Osteoblast (primary cell): ENCODE measurements at regions not wholly inside any gene's neighbourhood (a gene's known extent, or its start where the extent isn't known, plus 50 kb on each side); places are given as distances from the start of the nearest gene placed in this dataset.

ENCODE experiments used
- DNase-seq: peaks from one replicate; pipeline ENCODE4 v3.0.0; 2011; ENCODE audit warnings: low spot score, mixed read lengths; ENCODE audit not compliant: insufficient read length; ENCODE audit errors: missing footprints
- H2AFZ ChIP-seq: 2 replicates; pipeline ENCODE4 v1.6.0; 2011; ENCODE audit warnings: mild to moderate bottlenecking, low read length
- H3K27ac ChIP-seq: 2 replicates; pipeline ENCODE4 v1.5.1; 2011; ENCODE audit warnings: mild to moderate bottlenecking, low read depth, low read length, moderate library complexity
- H3K27me3 ChIP-seq: 2 replicates; pipeline ENCODE4 v1.6.0; 2012; ENCODE audit warnings: mild to moderate bottlenecking, control low read depth, inconsistent platforms, low read length, moderate library complexity; ENCODE audit not compliant: insufficient read depth
- H3K36me3 ChIP-seq: 2 replicates; pipeline ENCODE4 v1.5.1; 2011; ENCODE audit warnings: mild to moderate bottlenecking, low read length, control low read depth, moderate library complexity; ENCODE audit not compliant: insufficient read depth
- H3K4me1 ChIP-seq: 2 replicates; pipeline ENCODE4 v1.5.1; 2011; ENCODE audit warnings: mild to moderate bottlenecking, low read length, control low read depth, moderate library complexity; ENCODE audit not compliant: insufficient read depth
- H3K4me2 ChIP-seq: 2 replicates; pipeline ENCODE4 v1.6.0; 2011; ENCODE audit warnings: mild to moderate bottlenecking, low read length; ENCODE audit not compliant: insufficient read depth
- H3K4me3 ChIP-seq: fragments of 200-600 bp; sonication (generic); 3 replicates; pipeline ENCODE4 v1.5.1; 2012; ENCODE audit warnings: mild to moderate bottlenecking, low read length, inconsistent platforms; ENCODE audit not compliant: insufficient read depth
- H3K79me2 ChIP-seq: 2 replicates; pipeline ENCODE4 v1.6.0; 2012; ENCODE audit warnings: mild to moderate bottlenecking, low read length, control low read depth, inconsistent platforms; ENCODE audit not compliant: insufficient read depth
- H3K9me3 ChIP-seq: 2 replicates; pipeline ENCODE4 v1.5.1; 2011; ENCODE audit warnings: low read depth, low read length, control low read depth
- H4K20me1 ChIP-seq: 2 replicates; pipeline ENCODE4 v1.6.0; 2012; ENCODE audit warnings: mild to moderate bottlenecking, low read length, control low read depth; ENCODE audit not compliant: insufficient read depth
- TF ChIP-seq, protein P1 (sequence below): IDR thresholded peaks from 2 replicates; pipeline ENCODE4 v1.5.1; 2011; ENCODE audit warnings: mild to moderate bottlenecking, low read depth, low read length, moderate library complexity; ENCODE audit errors: extremely low read depth

- Histone ChIP-seq H3K4me2 (no peak overlapping the region), H4K20me1 (no peaks in the 10 kb centered on the region), H3K36me3 (no peaks in the 10 kb centered on the region), H3K27me3 (no peaks in the 10 kb centered on the region), H3K27ac (peak overlapping the region; percentile 12), H3K9me3 (no peaks in the 10 kb centered on the region), H3K4me1 (peaks cover 33% of the 10 kb centered on the region), H3K79me2 (no peaks in the 10 kb centered on the region), H2AFZ (peak overlapping the region; percentile 13), H3K4me3 (no peak overlapping the region)
- TF ChIP-seq, protein P1, sequence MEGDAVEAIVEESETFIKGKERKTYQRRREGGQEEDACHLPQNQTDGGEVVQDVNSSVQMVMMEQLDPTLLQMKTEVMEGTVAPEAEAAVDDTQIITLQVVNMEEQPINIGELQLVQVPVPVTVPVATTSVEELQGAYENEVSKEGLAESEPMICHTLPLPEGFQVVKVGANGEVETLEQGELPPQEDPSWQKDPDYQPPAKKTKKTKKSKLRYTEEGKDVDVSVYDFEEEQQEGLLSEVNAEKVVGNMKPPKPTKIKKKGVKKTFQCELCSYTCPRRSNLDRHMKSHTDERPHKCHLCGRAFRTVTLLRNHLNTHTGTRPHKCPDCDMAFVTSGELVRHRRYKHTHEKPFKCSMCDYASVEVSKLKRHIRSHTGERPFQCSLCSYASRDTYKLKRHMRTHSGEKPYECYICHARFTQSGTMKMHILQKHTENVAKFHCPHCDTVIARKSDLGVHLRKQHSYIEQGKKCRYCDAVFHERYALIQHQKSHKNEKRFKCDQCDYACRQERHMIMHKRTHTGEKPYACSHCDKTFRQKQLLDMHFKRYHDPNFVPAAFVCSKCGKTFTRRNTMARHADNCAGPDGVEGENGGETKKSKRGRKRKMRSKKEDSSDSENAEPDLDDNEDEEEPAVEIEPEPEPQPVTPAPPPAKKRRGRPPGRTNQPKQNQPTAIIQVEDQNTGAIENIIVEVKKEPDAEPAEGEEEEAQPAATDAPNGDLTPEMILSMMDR, result no peak
- no peak for DNase-seq
Observed at GRCh38 chr5:103445426-103446035, 117.1 kb downstream of the NUDT12 start.

DNA sequence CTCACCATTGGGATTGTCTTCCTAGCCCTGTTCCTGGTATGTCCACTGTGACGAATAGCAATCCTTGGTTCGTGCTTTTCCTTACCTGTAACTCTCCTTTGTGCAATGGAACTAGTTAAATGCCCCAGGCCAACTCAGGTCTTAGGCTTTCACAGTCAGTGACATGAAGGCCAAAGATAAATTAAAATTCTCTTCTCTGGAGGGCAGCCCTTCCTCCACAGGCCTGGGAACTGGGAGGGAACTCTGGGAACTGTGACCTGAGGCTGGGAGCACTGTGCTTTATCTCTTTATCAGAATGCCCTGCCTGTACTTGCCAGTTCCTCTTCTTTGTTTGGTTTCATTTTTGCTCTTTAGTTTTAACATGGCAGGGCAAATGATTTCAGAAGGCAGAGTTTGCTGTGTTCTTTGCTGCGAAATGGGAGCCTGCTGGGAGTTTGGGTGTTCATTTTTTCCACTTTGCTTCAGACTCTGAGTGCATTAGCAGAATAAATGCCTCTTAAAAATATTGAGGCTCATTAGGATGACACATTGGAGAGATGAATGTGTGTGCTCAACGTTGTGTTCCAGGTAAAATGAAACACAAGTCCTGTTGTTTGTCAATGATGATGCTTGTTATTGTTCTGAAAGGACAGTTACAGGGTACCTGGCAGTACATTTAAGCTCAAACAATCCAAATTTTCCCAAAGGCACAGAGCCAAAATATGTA lies 118.1 kb downstream of the NUDT12 start:
- no peaks in the 10 kb centered on the region for H3K27me3 ChIP-seq
- H3K4me2 ChIP-seq, result peak overlapping the region; percentile 35
- peak overlapping the region; percentile 72 for H2AFZ ChIP-seq
- TF ChIP-seq, protein P1, result no peak
- no peak for DNase-seq
- no peaks in the 10 kb centered on the region for H3K36me3 ChIP-seq
- H3K4me3 ChIP-seq, result no peak overlapping the region
- H4K20me1 ChIP-seq, result no peaks in the 10 kb centered on the region
- no peaks in the 10 kb centered on the region for H3K79me2 ChIP-seq
- no peaks in the 10 kb centered on the region for H3K9me3 ChIP-seq
- peaks cover 25% of the 10 kb centered on the region for H3K4me1 ChIP-seq
- H3K27ac ChIP-seq, result peak overlapping the region; percentile 16

DNA sequence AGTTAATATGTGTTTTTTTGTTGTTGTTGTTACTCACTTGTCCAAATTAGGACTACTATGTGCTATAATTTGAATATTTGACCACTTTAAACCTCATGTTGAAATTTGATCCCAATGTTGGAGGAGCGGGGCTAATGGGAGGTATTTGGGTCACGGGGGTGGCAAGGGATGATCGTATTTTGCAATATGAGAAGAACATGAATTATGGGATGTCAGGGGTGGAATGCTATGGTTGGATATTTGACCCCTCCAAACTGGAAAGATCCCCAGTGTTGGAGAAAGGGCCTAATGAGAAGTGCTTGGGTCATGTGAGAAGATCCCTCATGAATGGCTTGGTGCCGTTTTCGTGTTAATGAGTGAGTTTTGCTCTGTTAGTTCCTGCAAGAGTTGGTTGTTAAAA lies 119.8 kb downstream of the NUDT12 start:
- DNase-seq, result no peak
- TF ChIP-seq, protein P1, result no peak
- peaks cover 25% of the 10 kb centered on the region for H3K4me1 ChIP-seq
- no peak overlapping the region for H2AFZ ChIP-seq
- no peak overlapping the region for H3K4me3 ChIP-seq
- no peaks in the 10 kb centered on the region for H3K9me3 ChIP-seq
- no peak overlapping the region for H3K4me2 ChIP-seq
- H3K36me3 ChIP-seq, result no peaks in the 10 kb centered on the region
- H3K79me2 ChIP-seq, result no peaks in the 10 kb centered on the region
- H3K27ac ChIP-seq, result no peak overlapping the region
- H4K20me1 ChIP-seq, result no peaks in the 10 kb centered on the region
- H3K27me3 ChIP-seq, result no peaks in the 10 kb centered on the region

DNA sequence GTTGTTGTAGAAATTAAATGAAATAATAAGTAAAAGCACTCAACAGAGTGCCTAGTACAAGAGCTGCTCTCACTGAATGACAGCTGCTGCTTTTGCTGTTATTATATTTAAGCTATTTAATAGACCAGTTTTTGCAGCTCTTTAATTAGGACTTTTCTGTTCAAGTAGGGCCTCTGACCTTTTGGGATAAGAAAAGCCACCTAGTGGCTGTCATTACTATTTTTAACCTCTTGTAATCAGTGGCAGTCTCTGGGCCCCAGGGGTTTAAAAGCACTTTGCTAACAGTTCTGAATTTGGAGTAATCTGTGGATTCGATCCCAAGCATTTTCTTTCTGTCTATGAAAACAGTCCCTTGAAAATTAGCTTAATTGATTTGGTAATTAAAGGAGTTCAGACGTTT lies 121.1 kb downstream of the NUDT12 start:
- DNase-seq, result no peak
- Histone ChIP-seq H3K4me2 (no peak overlapping the region), H3K9me3 (no peaks in the 10 kb centered on the region), H3K36me3 (no peaks in the 10 kb centered on the region), H4K20me1 (no peaks in the 10 kb centered on the region), H3K27ac (no peak overlapping the region), H3K4me1 (peaks cover 18% of the 10 kb centered on the region), H2AFZ (no peak overlapping the region), H3K79me2 (no peaks in the 10 kb centered on the region), H3K4me3 (no peak overlapping the region), H3K27me3 (no peaks in the 10 kb centered on the region)
- TF ChIP-seq, protein P1, result no peak
